CD4-positive, alpha-beta T cell (primary cell): ENCODE measurements at regions not wholly inside any gene's neighbourhood (a gene's known extent, or its start where the extent isn't known, plus 50 kb on each side); places are given as distances from the start of the nearest gene placed in this dataset.

ENCODE experiments used
- ATAC-seq: fragments of 200-7000 bp; cut with Tn5 transposase; one replicate; pipeline ENCODE4 v1.10.0; 2022; ENCODE audit warnings: mild to moderate bottlenecking; ENCODE audit not compliant: poor library complexity
- CTCF ChIA-PET: fragments of 350-600 bp; sonication (Branson Sonifier 250); formaldehyde crosslinking; loops from one replicate; lab custom pipeline; 2021; ENCODE audit warnings: antibody characterized with exemption, inconsistent platforms; lab: Charles Lee
- POLR2A ChIA-PET: fragments of 350-600 bp; sonication (Branson Sonifier 250); formaldehyde crosslinking; loops from one replicate; lab custom pipeline; 2021; ENCODE audit warnings: antibody characterized with exemption, inconsistent platforms; lab: Charles Lee
- DNase-seq, 14 experiments: peaks; one replicate each; pipeline ENCODE4 v3.0.0-alpha.2; 2013 to 2020; ENCODE audit warnings: mixed read lengths in 2 of 14
- H3K27ac ChIP-seq, 2 donors: one replicate each; pipeline versions ENCODE4 v1.5.1 to v1.7.0; 2013; ENCODE audit warnings: low read length in 2 of 2, low read depth in 1 of 2, mild to moderate bottlenecking in 1 of 2
- H3K27me3 ChIP-seq, 2 experiments: 1 replicate in 1 of 2; 2 replicates in 1 of 2; pipeline versions ENCODE4 v1.6.1 to v1.7.0; 2013; ENCODE audit warnings: low read length in 2 of 2, control low read depth in 1 of 2, mild to moderate bottlenecking in 1 of 2, moderate library complexity in 1 of 2; ENCODE audit not compliant: insufficient read depth in 2 of 2, control insufficient read depth in 1 of 2
- H3K36me3 ChIP-seq: one replicate; pipeline ENCODE4 v1.6.1; 2013; ENCODE audit warnings: low read length, control low read depth; ENCODE audit not compliant: insufficient read depth
- H3K4me1 ChIP-seq: one replicate; pipeline ENCODE4 v1.6.1; 2013; ENCODE audit warnings: low read length, control low read depth; ENCODE audit not compliant: insufficient read depth
- H3K4me3 ChIP-seq: one replicate; pipeline ENCODE4 v1.5.1; 2013; ENCODE audit warnings: mild to moderate bottlenecking, low read length, moderate library complexity
- H3K9me3 ChIP-seq, 2 experiments: 1 replicate in 1 of 2; 2 replicates in 1 of 2; pipeline versions ENCODE4 v1.6.1 to v1.7.0; 2013; ENCODE audit warnings: low read length in 2 of 2, mild to moderate bottlenecking in 2 of 2, control low read depth in 1 of 2, moderate library complexity in 1 of 2; ENCODE audit not compliant: control insufficient read depth in 1 of 2, insufficient read depth in 1 of 2
- H3K27ac Mint-ChIP-seq: one replicate; pipeline ENCODE4 v1.8.0; 2020; ENCODE audit warnings: mixed read lengths
- H3K27me3 Mint-ChIP-seq: one replicate; pipeline ENCODE4 v1.8.0; 2021; ENCODE audit warnings: mixed read lengths
- H3K36me3 Mint-ChIP-seq: one replicate; pipeline ENCODE4 v1.8.0; 2021; ENCODE audit warnings: low read depth, mixed read lengths
- H3K4me1 Mint-ChIP-seq: one replicate; pipeline ENCODE4 v1.8.0; 2021; ENCODE audit warnings: low read depth, mixed read lengths
- H3K4me3 Mint-ChIP-seq: one replicate; pipeline ENCODE4 v1.8.0; 2020; ENCODE audit warnings: mild to moderate bottlenecking, mixed read lengths
- H3K9me3 Mint-ChIP-seq: one replicate; pipeline ENCODE4 v1.8.0; 2020; ENCODE audit warnings: mixed read lengths
- intact Hi-C, 2 experiments: fragments of 100-400 bp; cut with DNase I in 1 of 2; cut with micrococcal nuclease in 1 of 2; formaldehyde crosslinking; loops; one replicate each; pipeline versions ENCODE4 v1.15.1 to v1.9.0; 2023 to 2025; cut with DNase I, micrococcal nuclease
- TF ChIP-seq, protein P1 (sequence below): fragments of 200-600 bp; IDR thresholded peaks from one replicate; pipeline ENCODE4 v1.8.0; 2022; ENCODE audit warnings: antibody characterized with exemption, mild to moderate bottlenecking

DNA sequence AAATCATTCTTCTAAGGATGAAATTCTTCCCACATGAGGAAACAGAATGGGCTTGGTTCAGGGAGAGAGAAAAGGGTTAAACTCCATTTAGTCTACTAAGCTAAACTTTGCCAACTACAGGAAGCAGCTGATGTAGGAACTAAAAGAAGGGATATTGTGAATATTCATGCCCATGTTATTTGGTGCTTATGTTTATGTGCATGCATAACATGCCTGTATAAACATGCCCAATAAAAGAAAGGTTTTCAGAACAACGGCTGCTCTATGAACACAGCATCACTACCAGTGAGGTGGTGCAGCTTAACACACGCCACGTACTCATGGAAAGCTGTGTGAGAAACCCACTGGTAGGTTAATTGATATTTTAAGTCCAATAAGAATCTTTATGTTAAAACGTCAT lies 59.4 kb upstream of the VGLL4 start:
- Histone ChIP-seq H3K36me3 (peaks cover 9% of the 10 kb centered on the region), H3K27me3 (no peaks in the 10 kb centered on the region), H3K4me3 (no peak overlapping the region), H3K4me1 (no peaks in the 10 kb centered on the region), H3K27ac (no peak overlapping the region), H3K9me3 (peaks cover 0 to 3% of the 10 kb centered on the region in 2 experiments)
- Mint-ChIP-seq H3K4me1 (peaks cover 7% of the 10 kb centered on the region), H3K9me3 (no peaks in the 10 kb centered on the region), H3K27me3 (no peaks in the 10 kb centered on the region), H3K27ac (no peak overlapping the region), H3K36me3 (peaks cover 22% of the 10 kb centered on the region), H3K4me3 (no peak overlapping the region)
- CTCF ChIA-PET = interaction anchor here (1.5 kb wide), 1 partner anchor 14 kb away, joined by 6 read pairs; no protein-coding TSS in a partner anchor
- TF ChIP-seq, protein P1, sequence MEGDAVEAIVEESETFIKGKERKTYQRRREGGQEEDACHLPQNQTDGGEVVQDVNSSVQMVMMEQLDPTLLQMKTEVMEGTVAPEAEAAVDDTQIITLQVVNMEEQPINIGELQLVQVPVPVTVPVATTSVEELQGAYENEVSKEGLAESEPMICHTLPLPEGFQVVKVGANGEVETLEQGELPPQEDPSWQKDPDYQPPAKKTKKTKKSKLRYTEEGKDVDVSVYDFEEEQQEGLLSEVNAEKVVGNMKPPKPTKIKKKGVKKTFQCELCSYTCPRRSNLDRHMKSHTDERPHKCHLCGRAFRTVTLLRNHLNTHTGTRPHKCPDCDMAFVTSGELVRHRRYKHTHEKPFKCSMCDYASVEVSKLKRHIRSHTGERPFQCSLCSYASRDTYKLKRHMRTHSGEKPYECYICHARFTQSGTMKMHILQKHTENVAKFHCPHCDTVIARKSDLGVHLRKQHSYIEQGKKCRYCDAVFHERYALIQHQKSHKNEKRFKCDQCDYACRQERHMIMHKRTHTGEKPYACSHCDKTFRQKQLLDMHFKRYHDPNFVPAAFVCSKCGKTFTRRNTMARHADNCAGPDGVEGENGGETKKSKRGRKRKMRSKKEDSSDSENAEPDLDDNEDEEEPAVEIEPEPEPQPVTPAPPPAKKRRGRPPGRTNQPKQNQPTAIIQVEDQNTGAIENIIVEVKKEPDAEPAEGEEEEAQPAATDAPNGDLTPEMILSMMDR = no peak
- DNase-seq (no peak), ATAC-seq (no peak)
- intact Hi-C loops = no loop called here
- POLR2A ChIA-PET = interaction anchor here (0.5 kb wide), 1 partner anchor 9 kb away, joined by 3 read pairs; no protein-coding TSS in a partner anchor

DNA sequence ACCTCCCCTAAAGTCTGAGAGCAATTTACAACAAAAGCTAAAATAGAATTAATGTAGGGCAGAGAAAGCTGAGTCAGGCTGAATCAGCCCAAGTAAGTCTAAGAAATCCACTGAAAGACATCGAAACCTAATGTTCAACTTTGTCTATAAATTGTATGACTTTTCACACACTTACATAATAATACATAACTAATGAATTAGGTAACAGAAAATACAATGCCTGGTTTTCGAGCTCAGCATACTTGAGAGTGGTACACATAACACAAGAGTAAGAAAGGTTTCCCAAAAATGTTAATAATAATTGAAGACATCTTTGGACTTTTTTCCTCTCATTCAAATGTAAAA lies 55.3 kb upstream of the VGLL4 start:
- H3K36me3 Mint-ChIP-seq = peaks cover 27% of the 10 kb centered on the region
- no peak overlapping the region for H3K27ac ChIP-seq
- no peak for DNase-seq
- H3K27me3 ChIP-seq = no peaks in the 10 kb centered on the region
- H3K4me3 Mint-ChIP-seq = no peak overlapping the region
- no peak overlapping the region for H3K4me3 ChIP-seq
- ChIA-PET CTCF (interaction anchor here (0.6 kb wide), 1 partner anchor 160 kb away, joined by 3 read pairs; no protein-coding TSS in a partner anchor), POLR2A (no interaction called here)
- intact Hi-C loops = no loop called here
- no peaks in the 10 kb centered on the region for H3K4me1 Mint-ChIP-seq
- H3K9me3 ChIP-seq = no peaks in the 10 kb centered on the region
- H3K9me3 Mint-ChIP-seq = no peaks in the 10 kb centered on the region
- H3K36me3 ChIP-seq = peaks cover 9% of the 10 kb centered on the region
- TF ChIP-seq, protein P1 = no peak
- H3K4me1 ChIP-seq = no peaks in the 10 kb centered on the region
- no peak overlapping the region for H3K27ac Mint-ChIP-seq
- H3K27me3 Mint-ChIP-seq = no peaks in the 10 kb centered on the region
- ATAC-seq = no peak

DNA sequence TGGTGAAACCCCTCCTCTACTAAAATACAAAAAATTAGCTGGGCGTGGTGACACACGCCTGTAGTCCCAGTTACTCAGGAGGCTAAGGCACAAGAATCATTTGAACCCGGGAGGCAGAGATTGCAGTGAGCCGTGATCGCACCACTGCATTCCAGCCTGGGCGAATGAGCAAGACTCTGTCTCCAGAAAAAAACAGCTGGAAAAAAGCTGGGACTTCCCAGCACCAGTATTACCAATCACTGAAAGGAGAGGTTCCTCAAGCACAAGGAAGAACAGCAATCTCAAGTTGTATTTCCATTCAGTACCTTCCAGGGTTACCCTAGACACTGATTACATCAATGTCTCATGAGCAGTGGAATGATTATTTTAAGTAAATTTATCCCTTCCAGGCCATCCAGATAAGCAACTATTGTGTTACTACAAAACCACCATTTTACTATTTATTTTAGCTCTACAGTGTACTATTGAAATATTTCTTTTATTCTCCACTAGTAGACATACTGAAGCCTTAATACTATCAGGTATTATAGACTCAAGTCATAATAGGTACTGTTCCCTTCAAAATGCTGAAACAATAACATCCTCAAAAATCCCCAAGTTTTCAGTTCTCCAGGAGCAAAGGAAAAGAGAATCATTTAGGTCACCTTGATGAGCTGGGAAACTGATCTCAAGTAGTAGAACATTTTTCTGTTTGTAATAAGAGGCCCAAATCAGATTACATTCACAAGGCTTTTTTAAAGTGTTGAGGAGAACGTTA lies 54.8 kb upstream of the VGLL4 start:
- Mint-ChIP-seq H3K27me3 (no peaks in the 10 kb centered on the region), H3K9me3 (no peaks in the 10 kb centered on the region), H3K36me3 (peaks cover 32% of the 10 kb centered on the region), H3K4me1 (no peaks in the 10 kb centered on the region), H3K27ac (no peak overlapping the region), H3K4me3 (no peak overlapping the region)
- no peak for ATAC-seq
- no peaks in the 10 kb centered on the region for H3K9me3 ChIP-seq
- TF ChIP-seq, protein P1 = no peak
- H3K27ac ChIP-seq = no peak overlapping the region
- POLR2A ChIA-PET = no interaction called here
- H3K27me3 ChIP-seq = no peaks in the 10 kb centered on the region
- H3K4me3 ChIP-seq = no peak overlapping the region
- H3K36me3 ChIP-seq = peaks cover 9% of the 10 kb centered on the region
- no peaks in the 10 kb centered on the region for H3K4me1 ChIP-seq
- CTCF ChIA-PET = no interaction called here
- no peak for DNase-seq
- intact Hi-C loops = no loop called here
